ENCODE measurements at regions not wholly inside any gene's neighbourhood (a gene's known extent, or its start where the extent isn't known, plus 50 kb on each side); places are given as distances from the start of the nearest gene placed in this dataset.

- TF ChIP-seq GATA2 (IDR thresholded peaks at IDR 0.05; ENCODE audit: low read depth, low read length) (no peak), GATA3 (IDR thresholded peaks at IDR 0.05; ENCODE audit: low read depth, low read length) (no peak)
Measured at GRCh38 chr3:104711406-104711805, 655.3 kb upstream of the ALCAM start.
